ENCODE measurements at regions not wholly inside any gene's neighbourhood (a gene's known extent, or its start where the extent isn't known, plus 50 kb on each side); places are given as distances from the start of the nearest gene placed in this dataset.

- Histone ChIP-seq H3K4me1 (peaks cover 0 to 37% (median 21%) of the 10 kb centered on the region in 4 donors), H3K9me3 (no peaks in the 10 kb centered on the region), H3K27ac (peak overlapping the region in 1 of 4 donors; percentile 2), H3K27me3 (no peaks in the 10 kb centered on the region), H3K36me3 (no peaks in the 10 kb centered on the region), H3K4me3 (no peak overlapping the region)
- intact Hi-C loops (cut with DNase I) = no loop called here
- TF ChIP-seq EP300 (IDR thresholded peaks at IDR 0.05) = no peak
- TF ChIP-seq POLR2A (IDR thresholded peaks at IDR 0.05) = no peak
- no peak for TF ChIP-seq CTCF (IDR thresholded peaks at IDR 0.05)
- no peak for TF ChIP-seq POLR2AphosphoS5 (IDR thresholded peaks at IDR 0.05)
- 43 to 60% methylated on average over 3 of the region's 3 CpGs for WGBS, 2 donors
- no peak for DNase-seq
Measured at GRCh38 chr3:132785292-132785691, 63.1 kb upstream of the NPHP3 start.

- Histone ChIP-seq H3K27me3 (no peaks in the 10 kb centered on the region), H3K4me1 (peaks cover 0 to 35% (median 17%) of the 10 kb centered on the region in 4 donors), H3K4me3 (no peak overlapping the region), H3K36me3 (no peaks in the 10 kb centered on the region), H3K27ac (peak overlapping the region in 1 of 4 donors; percentile 2), H3K9me3 (no peaks in the 10 kb centered on the region)
- WGBS, 2 donors = 90 to 93% methylated on average over 1 of the region's 1 CpG
- intact Hi-C loops (cut with DNase I) = no loop called here
- no peak for TF ChIP-seq POLR2A (IDR thresholded peaks at IDR 0.05)
- no peak for TF ChIP-seq POLR2AphosphoS5 (IDR thresholded peaks at IDR 0.05)
- TF ChIP-seq CTCF (IDR thresholded peaks at IDR 0.05) = no peak
- no peak for TF ChIP-seq EP300 (IDR thresholded peaks at IDR 0.05)
- DNase-seq = no peak
Measured at GRCh38 chr3:132784502-132785025, 62.4 kb upstream of the NPHP3 start.

- no peak overlapping the region for H3K4me3 ChIP-seq
- no peaks in the 10 kb centered on the region for H3K27me3 ChIP-seq
- H3K36me3 ChIP-seq = no peaks in the 10 kb centered on the region
- H3K4me1 ChIP-seq = peaks cover 0 to 22% (median 6%) of the 10 kb centered on the region in 4 donors
- no peaks in the 10 kb centered on the region for H3K9me3 ChIP-seq
- intact Hi-C loops (cut with DNase I) = no loop called here
- no peak overlapping the region for H3K27ac ChIP-seq
- DNase-seq = no peak
- TF ChIP-seq CTCF (IDR thresholded peaks at IDR 0.05) = no peak
Measured at GRCh38 chr3:132783152-132783551, 60.9 kb upstream of the NPHP3 start.

GRCh38 chr3:132781922-132782321, 59.7 kb upstream of the NPHP3 start:
- H3K36me3 ChIP-seq = no peaks in the 10 kb centered on the region
- H3K4me3 ChIP-seq = no peak overlapping the region
- WGBS, 2 donors = 63 to 85% methylated on average over 1 of the region's 1 CpG
- no peak overlapping the region for H3K27ac ChIP-seq
- intact Hi-C loops (cut with DNase I) = no loop called here
- H3K27me3 ChIP-seq = no peaks in the 10 kb centered on the region
- peaks cover 0 to 10% (median 0%) of the 10 kb centered on the region in 4 donors for H3K4me1 ChIP-seq
- DNase-seq = no peak
- H3K9me3 ChIP-seq = no peaks in the 10 kb centered on the region
- no peak for TF ChIP-seq EP300 (IDR thresholded peaks at IDR 0.05)
- TF ChIP-seq POLR2AphosphoS5 (IDR thresholded peaks at IDR 0.05) = no peak

- no peaks in the 10 kb centered on the region for H3K4me1 ChIP-seq
- 56 to 62% methylated on average over 3 of the region's 3 CpGs for WGBS, 2 donors
Measured at GRCh38 chr3:132777171-132777570, 55.0 kb upstream of the NPHP3 start.

More at GRCh38 chr3:132777171-132777570, 55.0 kb upstream of the NPHP3 start:
- no peak for DNase-seq
- Histone ChIP-seq H3K4me3 (no peak overlapping the region), H3K36me3 (no peaks in the 10 kb centered on the region), H3K27ac (no peak overlapping the region), H3K27me3 (no peaks in the 10 kb centered on the region), H3K9me3 (no peaks in the 10 kb centered on the region)
- TF ChIP-seq POLR2A (IDR thresholded peaks at IDR 0.05) = no peak
- TF ChIP-seq POLR2AphosphoS5 (IDR thresholded peaks at IDR 0.05) = no peak
- TF ChIP-seq CTCF (IDR thresholded peaks at IDR 0.05) = no peak
- TF ChIP-seq EP300 (IDR thresholded peaks at IDR 0.05) = no peak
- intact Hi-C loops (cut with DNase I) = no loop called here

Data from sigmoid colon (tissue), 6 donors.